ENCODE measurements at regions not wholly inside any gene's neighbourhood (a gene's known extent, or its start where the extent isn't known, plus 50 kb on each side); places are given as distances from the start of the nearest gene placed in this dataset.

- Histone ChIP-seq H3K9me3 (ENCODE audit: insufficient read depth in 2 of 2, low read depth in 1 of 2, low read length in 1 of 2) (no peaks in the 10 kb centered on the region), H4K8ac (ENCODE audit: extremely low read depth, insufficient read depth, low read length) (no peak overlapping the region), H3K4me1 (replicated peaks in 1 of 4; ENCODE audit: control insufficient read depth in 3 of 4, insufficient read depth in 4 of 4, low read length in 3 of 4) (no peaks in the 10 kb centered on the region), H3K23ac (ENCODE audit: insufficient read length) (no peak overlapping the region), H3K18ac (ENCODE audit: extremely low read depth, low read length) (no peak overlapping the region), H3K79me1 (ENCODE audit: low read depth, low read length) (no peaks in the 10 kb centered on the region), H3K79me2 (ENCODE audit: control insufficient read depth in 1 of 2, insufficient read depth in 2 of 2, low read length in 2 of 2) (no peaks in the 10 kb centered on the region), H2AFZ (ENCODE audit: low read length) (no peak overlapping the region), H2AK5ac (ENCODE audit: low read depth, low read length) (no peak overlapping the region), H2BK12ac (ENCODE audit: low read depth, low read length) (no peak overlapping the region), H3K9ac (replicated peaks in 1 of 4; ENCODE audit: extremely low read depth in 1 of 4, low read depth in 3 of 4, low read length in 3 of 4) (no peak overlapping the region), H3K27me3 (replicated peaks in 1 of 4; ENCODE audit: control insufficient read depth in 3 of 4, extremely low read depth in 1 of 4, insufficient read depth in 3 of 4, low read length in 3 of 4) (no peaks in the 10 kb centered on the region), H3K36me3 (ENCODE audit: control insufficient read depth in 2 of 4, insufficient read depth in 4 of 4, low read length in 3 of 4) (no peaks in the 10 kb centered on the region), H3K23me2 (ENCODE audit: low read depth, low read length) (no peaks in the 10 kb centered on the region; the same call in 1 of the 2 replicates), H3K56ac (replicated peaks; ENCODE audit: insufficient read length, low read depth, low read length) (no peak overlapping the region), H3K4me3 (ENCODE audit: extremely low read depth in 1 of 4, insufficient read depth in 2 of 4, low read depth in 3 of 4, low read length in 4 of 4) (no peak overlapping the region), H2BK5ac (ENCODE audit: low read depth, low read length) (no peak overlapping the region), H2BK15ac (ENCODE audit: low read length) (no peak overlapping the region), H3K4me2 (ENCODE audit: insufficient read depth in 1 of 2, low read depth in 2 of 2, low read length in 2 of 2) (no peak overlapping the region), H4K91ac (replicated peaks; ENCODE audit: insufficient read length, low read length) (no peak overlapping the region), H3K27ac (ENCODE audit: low read depth, low read length) (no peak overlapping the region), H2BK20ac (ENCODE audit: low read length) (no peak overlapping the region), H4K5ac (ENCODE audit: insufficient read length, low read depth, low read length) (no peak overlapping the region), H3K14ac (ENCODE audit: insufficient read length) (no peak overlapping the region), H4K20me1 (replicated peaks in 1 of 2; ENCODE audit: control insufficient read depth in 1 of 2, insufficient read depth in 2 of 2, low read length in 2 of 2) (no peaks in the 10 kb centered on the region), H2BK120ac (replicated peaks; ENCODE audit: low read depth, low read length) (no peak overlapping the region), H3K4ac (replicated peaks; ENCODE audit: insufficient read length, low read depth, low read length) (no peak overlapping the region)
- TF ChIP-seq CREB1 (IDR thresholded peaks at IDR 0.05) = no peak
- no peak for TF ChIP-seq SIRT6 (IDR thresholded peaks at IDR 0.05; ENCODE audit: low read length)
- TF ChIP-seq SRF (IDR thresholded peaks at IDR 0.05; ENCODE audit: low read depth, low read length) = no peak
- TF ChIP-seq CBX5 (IDR thresholded peaks at IDR 0.05; ENCODE audit: low read depth, low read length) = no peak
- TF ChIP-seq GTF2F1 (IDR thresholded peaks at IDR 0.05; ENCODE audit: borderline replicate concordance, low read depth, low read length) = no peak
- FAIRE-seq (no peak), DNase-seq (ENCODE audit: low read depth in 1 of 2, low spot score in 2 of 2) (no peak)
- ChIA-PET CTCF (ENCODE audit: partially characterized antibody) (no interaction called here), POLR2A (ENCODE audit: partially characterized antibody) (no interaction called here)
- WGBS, 2 experiments (ENCODE audit: extremely low coverage in 1 of 2, insufficient coverage in 1 of 2, insufficient read length in 1 of 2, insufficient replicate concordance in 2 of 2, low coverage in 1 of 2, low lambda C conversion rate in 2 of 2, missing lambda C conversion rate in 1 of 2) = 93% methylated on average over 2 of the region's 2 CpGs; no CpG with 5 or more reads in 1 of the 2 experiments
These were observed 1414.3 kb upstream of the ACO1 start for GRCh38 chr9:30970186-30970585.
